GM13976 (cell line): ENCODE measurements at regions not wholly inside any gene's neighbourhood (a gene's known extent, or its start where the extent isn't known, plus 50 kb on each side); places are given as distances from the start of the nearest gene placed in this dataset.
"Not testable (repeated sequence)": the region's sequence is repeated elsewhere in the genome, so short reads cannot be mapped to it uniquely, and the experiment has no call there.

ENCODE experiments used
- DNase-seq: peaks from one replicate; pipeline ENCODE4 v3.0.0; 2012; ENCODE audit warnings: low spot score
- CTCF ChIP-seq: IDR thresholded peaks from 2 replicates; pipeline ENCODE4 v1.5.1; 2012; ENCODE audit warnings: borderline replicate concordance, mild to moderate bottlenecking; ENCODE audit not compliant: insufficient read depth; ENCODE audit errors: extremely low read depth, missing control alignments, control extremely low read depth
- in situ Hi-C: fragments of 300-500 bp; cut with MboI; formaldehyde crosslinking; loops from one replicate; pipeline ENCODE4 v1.12.0; 2022; ENCODE audit warnings: low sequenced_read_pairs, mixed read lengths, inconsistent platforms; ENCODE audit not compliant: unreplicated experiment

GRCh38 chr14:26655128-26655527 is 57.3 kb upstream of the NOVA1 start:
- TF ChIP-seq CTCF: no peak
- in situ Hi-C loops: no loop called here

GRCh38 chr14:26663506-26663905 is 65.7 kb upstream of the NOVA1 start:
- no peak for TF ChIP-seq CTCF
- in situ Hi-C loops: no loop called here
- DNase-seq: no peak

More at GRCh38 chr14:26655128-26655527, 57.3 kb upstream of the NOVA1 start:
- no peak for DNase-seq

GRCh38 chr14:26678732-26679420 is 81.0 kb upstream of the NOVA1 start:
- in situ Hi-C loops, DNase-seq: not testable (repeated sequence)

- in situ Hi-C loops: no loop called here
- TF ChIP-seq CTCF: no peak
- no peak for DNase-seq
Measured at GRCh38 chr14:26685401-26685800, 87.6 kb upstream of the NOVA1 start.

GRCh38 chr14:26687301-26687837 is 89.5 kb upstream of the NOVA1 start:
- TF ChIP-seq CTCF: no peak
- in situ Hi-C loops: no loop called here
- no peak for DNase-seq

- TF ChIP-seq CTCF: no peak
- no peak for DNase-seq
- in situ Hi-C loops: no loop called here
Measured at GRCh38 chr14:26694521-26694920, 96.7 kb upstream of the NOVA1 start.

- in situ Hi-C loops: no loop called here
- no peak for DNase-seq
- TF ChIP-seq CTCF: no peak
Measured at GRCh38 chr14:26702721-26703230, 104.9 kb upstream of the NOVA1 start.
